B cell (primary cell): ENCODE measurements at regions not wholly inside any gene's neighbourhood (a gene's known extent, or its start where the extent isn't known, plus 50 kb on each side); places are given as distances from the start of the nearest gene placed in this dataset.

Experiments used
- ATAC-seq: fragments of 200-7000 bp; cut with Tn5 transposase; one replicate; pipeline ENCODE4 v1.10.0; 2021; ENCODE audit warnings: low read depth, mild to moderate bottlenecking, moderate number of reproducible peaks, moderate library complexity
- CTCF ChIA-PET: fragments of 350-600 bp; sonication (Branson Sonifier 250); formaldehyde crosslinking; loops from one replicate; lab custom pipeline; 2021; ENCODE audit warnings: antibody characterized with exemption, inconsistent platforms; lab: Charles Lee
- POLR2A ChIA-PET: fragments of 350-600 bp; sonication (Branson Sonifier 250); formaldehyde crosslinking; loops from one replicate; lab custom pipeline; 2021; ENCODE audit warnings: antibody characterized with exemption; lab: Charles Lee
- DNase-seq: peaks from one replicate; pipeline ENCODE4 v3.0.0; 2013
- H2AFZ ChIP-seq: 2 replicates; pipeline ENCODE4 v1.6.1; 2012; ENCODE audit warnings: mild to moderate bottlenecking, low read depth, low read length; ENCODE audit not compliant: insufficient read depth, poor library complexity, severe bottlenecking
- H3K27ac ChIP-seq, 2 donors: 1 replicate in 1 of 2; 2 replicates in 1 of 2; pipeline ENCODE4 v1.5.1; 2012 to 2013; ENCODE audit warnings: low read length in 2 of 2, mild to moderate bottlenecking in 2 of 2, moderate library complexity in 1 of 2
- H3K27me3 ChIP-seq, 4 experiments: fragments of 200-600 bp in 1 of 4; sonication (generic) in 1 of 4; replicated peaks in 1 of 4; 1 replicate in 2 of 4; 2 replicates in 2 of 4; pipeline versions ENCODE4 v1.6.1 to v1.7.0; 2013 to 2016; ENCODE audit warnings: low read length in 3 of 4, mild to moderate bottlenecking in 2 of 4, mixed read lengths in 1 of 4, moderate library complexity in 1 of 4; ENCODE audit not compliant: insufficient read depth in 4 of 4, control insufficient read depth in 3 of 4; ENCODE audit errors: control extremely low read depth in 1 of 4
- H3K36me3 ChIP-seq, 2 experiments: replicated peaks in 1 of 2; 1 replicate in 1 of 2; 2 replicates in 1 of 2; pipeline versions ENCODE4 v1.6.1 to v1.7.1; 2013; ENCODE audit warnings: low read length in 1 of 2; ENCODE audit not compliant: insufficient read depth in 2 of 2, control insufficient read depth in 1 of 2; ENCODE audit errors: control extremely low read depth in 1 of 2, extremely low read depth in 1 of 2
- H3K4me1 ChIP-seq, 2 donors: fragments of 200-600 bp in 1 of 2; sonication (generic) in 1 of 2; 1 replicate in 1 of 2; 2 replicates in 1 of 2; pipeline versions ENCODE4 v1.5.1 to v1.6.1; 2013 to 2017; ENCODE audit warnings: low read length in 2 of 2; ENCODE audit not compliant: control insufficient read depth in 2 of 2, insufficient read depth in 2 of 2
- H3K4me2 ChIP-seq: replicated peaks from 2 replicates; pipeline ENCODE3; 2012; ENCODE audit warnings: mild to moderate bottlenecking, low read depth, low read length; ENCODE audit not compliant: poor library complexity, severe bottlenecking
- H3K4me3 ChIP-seq, 5 experiments: fragments of 200-600 bp in 1 of 5; sonication (generic) in 1 of 5; 1 replicate in 3 of 5; 2 replicates in 2 of 5; pipeline versions ENCODE4 v1.5.1 to v1.7.0; 2011 to 2016; ENCODE audit warnings: low read length in 4 of 5, mild to moderate bottlenecking in 4 of 5, low read depth in 2 of 5, control low read depth in 1 of 5, moderate library complexity in 1 of 5; ENCODE audit not compliant: insufficient read depth in 1 of 5; ENCODE audit errors: control extremely low read depth in 1 of 5, extremely low read depth in 1 of 5
- H3K79me2 ChIP-seq: fragments of 200-600 bp; sonication (generic); one replicate; pipeline ENCODE4 v1.6.0; 2016; ENCODE audit warnings: low read length; ENCODE audit not compliant: control insufficient read depth, insufficient read depth
- H3K9ac ChIP-seq: fragments of 200-600 bp; sonication (generic); 2 replicates; pipeline ENCODE4 v1.6.1; 2017; ENCODE audit warnings: mild to moderate bottlenecking, low read length, moderate library complexity
- H3K9me3 ChIP-seq, 3 donors: one replicate each; pipeline versions ENCODE4 v1.6.1 to v1.7.1; 2013; ENCODE audit warnings: low read length in 2 of 3; ENCODE audit not compliant: control insufficient read depth in 2 of 3, insufficient read depth in 1 of 3; ENCODE audit errors: control extremely low read depth in 1 of 3
- H4K20me1 ChIP-seq: 2 replicates; pipeline ENCODE4 v1.6.0; 2012; ENCODE audit warnings: mild to moderate bottlenecking, low read length; ENCODE audit not compliant: insufficient read depth, control insufficient read depth, poor library complexity, severe bottlenecking
- H3K27ac Mint-ChIP-seq: one replicate; pipeline ENCODE4 v1.8.0; 2021; ENCODE audit warnings: mixed read lengths
- H3K27me3 Mint-ChIP-seq: one replicate; pipeline ENCODE4 v1.8.0; 2021; ENCODE audit warnings: mixed read lengths
- H3K4me1 Mint-ChIP-seq: one replicate; pipeline ENCODE4 v1.8.0; 2021; ENCODE audit warnings: mixed read lengths
- H3K4me3 Mint-ChIP-seq: one replicate; pipeline ENCODE4 v1.8.0; 2021; ENCODE audit warnings: mixed read lengths
- H3K9me3 Mint-ChIP-seq: one replicate; pipeline ENCODE4 v1.8.0; 2022; ENCODE audit warnings: mixed read lengths; ENCODE audit not compliant: insufficient read depth
- CTCF ChIP-seq: fragments of 200-600 bp; IDR thresholded peaks from one replicate; pipeline ENCODE4 v1.8.0; 2022; ENCODE audit warnings: antibody characterized with exemption, mild to moderate bottlenecking
- EZH2 ChIP-seq: IDR thresholded peaks from 2 replicates; pipeline ENCODE4 v1.6.1; 2012; ENCODE audit warnings: borderline replicate concordance, low read depth, mild to moderate bottlenecking, moderate library complexity, low read length; ENCODE audit not compliant: insufficient read depth, poor library complexity, severe bottlenecking
- WGBS: methylation state at CpG from one replicate; pipeline ENCODE4 v1.1.5; 2013; ENCODE audit warnings: missing lambda C conversion rate; ENCODE audit not compliant: insufficient coverage; 5-methylcytosine and 5-hydroxymethylcytosine counted together
- intact Hi-C: fragments of 100-400 bp; cut with micrococcal nuclease; formaldehyde crosslinking; loops from one replicate; pipeline ENCODE4 v1.10.0; 2022

- Histone ChIP-seq H3K9me3 (no peaks in the 10 kb centered on the region), H3K27me3 (no peaks in the 10 kb centered on the region), H3K27ac (no peak overlapping the region), H2AFZ (no peak overlapping the region), H3K4me1 (no peaks in the 10 kb centered on the region), H3K79me2 (no peaks in the 10 kb centered on the region), H4K20me1 (no peaks in the 10 kb centered on the region), H3K9ac (no peak overlapping the region), H3K4me3 (no peak overlapping the region), H3K4me2 (no peak overlapping the region), H3K36me3 (no peaks in the 10 kb centered on the region)
- H3K27ac Mint-ChIP-seq, result no peak overlapping the region
- CTCF ChIA-PET, result no interaction called here
- H3K4me3 Mint-ChIP-seq, result no peak overlapping the region
- H3K27me3 Mint-ChIP-seq, result no peaks in the 10 kb centered on the region
- H3K4me1 Mint-ChIP-seq, result no peaks in the 10 kb centered on the region
- ATAC-seq (no peak), DNase-seq (no peak)
- intact Hi-C loops, result no loop called here
- POLR2A ChIA-PET, result no interaction called here
- H3K9me3 Mint-ChIP-seq, result no peaks in the 10 kb centered on the region
- TF ChIP-seq EZH2 (no peak), CTCF (no peak)
- 100% methylated on average over 2 of the region's 3 CpGs for WGBS
These were observed 347.9 kb downstream of the NR2F2 start for GRCh38 chr15:96678386-96678785.

DNA sequence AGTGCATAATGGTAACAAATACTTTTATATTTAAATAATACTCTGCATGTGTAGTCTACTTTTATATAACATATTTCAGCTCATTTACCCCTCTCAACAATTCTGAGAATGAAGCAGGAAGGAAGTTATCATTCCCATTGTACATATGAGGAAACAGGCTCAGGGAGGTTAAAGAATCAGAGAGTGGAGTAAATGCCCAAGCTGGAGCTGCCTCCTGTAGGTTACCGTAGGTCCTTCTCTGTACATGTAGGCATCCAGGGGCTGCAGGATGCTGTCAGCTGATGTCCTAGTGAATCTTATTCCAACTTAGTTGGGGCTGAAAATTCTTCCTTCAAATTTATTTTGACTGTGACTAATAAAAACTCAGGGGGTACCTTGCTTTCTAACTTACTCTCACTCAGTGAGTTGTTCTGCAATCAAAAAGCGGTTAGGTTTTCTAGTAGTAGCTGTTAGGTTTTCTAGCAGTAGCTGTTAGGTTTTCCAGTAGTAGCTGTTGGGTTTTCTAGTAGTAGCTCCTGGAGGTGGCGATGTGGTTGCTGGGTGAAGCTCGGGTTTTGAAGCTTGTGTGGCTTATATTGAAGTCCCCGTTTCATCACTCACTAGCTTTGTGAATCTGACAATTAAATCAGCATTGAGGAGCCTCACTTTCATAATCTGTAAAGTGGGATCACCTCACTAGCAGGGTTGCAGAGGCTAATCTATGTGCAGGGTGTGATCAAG lies 357.0 kb downstream of the NR2F2 start:
- Histone ChIP-seq H3K27me3 (no peaks in the 10 kb centered on the region), H3K79me2 (no peaks in the 10 kb centered on the region), H3K27ac (no peak overlapping the region), H3K4me1 (no peaks in the 10 kb centered on the region), H3K36me3 (no peaks in the 10 kb centered on the region), H4K20me1 (no peaks in the 10 kb centered on the region), H3K9me3 (no peaks in the 10 kb centered on the region), H3K9ac (no peak overlapping the region), H2AFZ (no peak overlapping the region), H3K4me2 (no peak overlapping the region), H3K4me3 (no peak overlapping the region)
- DNase-seq (no peak), ATAC-seq (no peak)
- Mint-ChIP-seq H3K27me3 (no peaks in the 10 kb centered on the region), H3K4me1 (no peaks in the 10 kb centered on the region), H3K4me3 (no peak overlapping the region), H3K27ac (no peak overlapping the region), H3K9me3 (no peaks in the 10 kb centered on the region)
- intact Hi-C loops, result no loop called here
- WGBS, result 95% methylated on average over 4 of the region's 5 CpGs
- POLR2A ChIA-PET, result no interaction called here
- CTCF ChIA-PET, result no interaction called here
- TF ChIP-seq CTCF, result no peak
- TF ChIP-seq EZH2, result no peak
